ENCODE measurements at regions not wholly inside any gene's neighbourhood (a gene's known extent, or its start where the extent isn't known, plus 50 kb on each side); places are given as distances from the start of the nearest gene placed in this dataset.

- TF ChIP-seq POLR2AphosphoS5 (IDR thresholded peaks at IDR 0.05; ENCODE audit: low read depth, low read length) (no peak), SIN3A (IDR thresholded peaks at IDR 0.05; ENCODE audit: borderline replicate concordance, insufficient read depth, low read length) (no peak), REST (IDR thresholded peaks at IDR 0.05; ENCODE audit: insufficient read depth in 1 of 2, low read depth in 2 of 2, low read length in 2 of 2) (no peak), TAF1 (IDR thresholded peaks at IDR 0.05; ENCODE audit: borderline replicate concordance, insufficient read depth, low read length) (no peak), FOXP2 (optimal IDR thresholded peaks at IDR 0.05; ENCODE audit: borderline replicate concordance, extremely low read depth, extremely low read length, insufficient read depth) (no peak)
Measured at GRCh38 chr4:138659037-138659811, 356.4 kb upstream of the NOCT start.

- no peak for TF ChIP-seq FOXP2 (optimal IDR thresholded peaks at IDR 0.05; ENCODE audit: borderline replicate concordance, extremely low read depth, extremely low read length, insufficient read depth)
- TF ChIP-seq POLR2AphosphoS5 (IDR thresholded peaks at IDR 0.05; ENCODE audit: low read depth, low read length), result no peak
- TF ChIP-seq SIN3A (IDR thresholded peaks at IDR 0.05; ENCODE audit: borderline replicate concordance, insufficient read depth, low read length), result no peak
- TF ChIP-seq REST (IDR thresholded peaks at IDR 0.05; ENCODE audit: insufficient read depth in 1 of 2, low read depth in 2 of 2, low read length in 2 of 2), result no peak
- no peak for TF ChIP-seq TAF1 (IDR thresholded peaks at IDR 0.05; ENCODE audit: borderline replicate concordance, insufficient read depth, low read length)
Measured at GRCh38 chr4:138658518-138658917, 357.1 kb upstream of the NOCT start.

- TF ChIP-seq FOXP2 (optimal IDR thresholded peaks at IDR 0.05; ENCODE audit: borderline replicate concordance, extremely low read depth, extremely low read length, insufficient read depth) (no peak), SIN3A (IDR thresholded peaks at IDR 0.05; ENCODE audit: borderline replicate concordance, insufficient read depth, low read length) (no peak), POLR2AphosphoS5 (IDR thresholded peaks at IDR 0.05; ENCODE audit: low read depth, low read length) (no peak), TAF1 (IDR thresholded peaks at IDR 0.05; ENCODE audit: borderline replicate concordance, insufficient read depth, low read length) (no peak), REST (IDR thresholded peaks at IDR 0.05; ENCODE audit: insufficient read depth in 1 of 2, low read depth in 2 of 2, low read length in 2 of 2) (no peak)
Measured at GRCh38 chr4:138656990-138657389, 358.6 kb upstream of the NOCT start.

GRCh38 chr4:138655985-138656384 lies 359.6 kb upstream of the NOCT start:
- no peak for TF ChIP-seq POLR2AphosphoS5 (IDR thresholded peaks at IDR 0.05; ENCODE audit: low read depth, low read length)
- no peak for TF ChIP-seq TAF1 (IDR thresholded peaks at IDR 0.05; ENCODE audit: borderline replicate concordance, insufficient read depth, low read length)
- TF ChIP-seq SIN3A (IDR thresholded peaks at IDR 0.05; ENCODE audit: borderline replicate concordance, insufficient read depth, low read length), result no peak
- no peak for TF ChIP-seq FOXP2 (optimal IDR thresholded peaks at IDR 0.05; ENCODE audit: borderline replicate concordance, extremely low read depth, extremely low read length, insufficient read depth)
- no peak for TF ChIP-seq REST (IDR thresholded peaks at IDR 0.05; ENCODE audit: insufficient read depth in 1 of 2, low read depth in 2 of 2, low read length in 2 of 2)

Measured in PFSK-1 (cell line).